Natural killer cell treated with Interleukin-12 subunit alpha and Interleukin-12 subunit beta and Interleukin-15 and Interleukin-18, amount 100 ng/mL, for 72 hours (primary cell): ENCODE measurements at regions not wholly inside any gene's neighbourhood (a gene's known extent, or its start where the extent isn't known, plus 50 kb on each side); places are given as distances from the start of the nearest gene placed in this dataset.

Experiments
- ATAC-seq, 2 donors: fragments of 150-1000 bp; cut with Tn5 transposase in 1 of 2; sonication (Bioruptor Pico), chemical (Tn5 transposase) in 1 of 2; 2 replicates each; pipeline ENCODE4 v1.10.0; 2021
- DNase-seq: peaks from one replicate; pipeline ENCODE4 v3.0.0; 2022; ENCODE audit warnings: low spot score
- H3K27ac Mint-ChIP-seq, 2 donors: 1 replicate in 1 of 2; 2 replicates in 1 of 2; pipeline ENCODE4 v1.8.0; 2022; ENCODE audit warnings: mixed read lengths in 2 of 2, mild to moderate bottlenecking in 1 of 2, moderate library complexity in 1 of 2
- H3K27me3 Mint-ChIP-seq, 2 donors: 1 replicate in 1 of 2; 2 replicates in 1 of 2; pipeline ENCODE4 v1.8.0; 2022; ENCODE audit warnings: mixed read lengths in 2 of 2
- H3K36me3 Mint-ChIP-seq: one replicate; pipeline ENCODE4 v1.8.0; 2022; ENCODE audit warnings: mixed read lengths
- H3K4me1 Mint-ChIP-seq, 2 donors: 1 replicate in 1 of 2; 2 replicates in 1 of 2; pipeline ENCODE4 v1.8.0; 2022; ENCODE audit warnings: low read depth in 2 of 2, mixed read lengths in 2 of 2, mild to moderate bottlenecking in 1 of 2
- H3K4me3 Mint-ChIP-seq: one replicate; pipeline ENCODE4 v1.8.0; 2022; ENCODE audit warnings: mixed read lengths
- H3K9me3 Mint-ChIP-seq: 2 replicates; pipeline ENCODE4 v1.8.0; 2022; ENCODE audit warnings: mixed read lengths

GRCh38 chr1:218646288-218646687 lies 301.2 kb downstream of the TGFB2 start:
- Mint-ChIP-seq H3K4me1 (no peaks in the 10 kb centered on the region), H3K27me3 (no peaks in the 10 kb centered on the region), H3K4me3 (no peak overlapping the region), H3K9me3 (peaks cover 29% of the 10 kb centered on the region), H3K36me3 (no peaks in the 10 kb centered on the region), H3K27ac (no peak overlapping the region)
- ATAC-seq = no peak
- no peak for DNase-seq

DNA sequence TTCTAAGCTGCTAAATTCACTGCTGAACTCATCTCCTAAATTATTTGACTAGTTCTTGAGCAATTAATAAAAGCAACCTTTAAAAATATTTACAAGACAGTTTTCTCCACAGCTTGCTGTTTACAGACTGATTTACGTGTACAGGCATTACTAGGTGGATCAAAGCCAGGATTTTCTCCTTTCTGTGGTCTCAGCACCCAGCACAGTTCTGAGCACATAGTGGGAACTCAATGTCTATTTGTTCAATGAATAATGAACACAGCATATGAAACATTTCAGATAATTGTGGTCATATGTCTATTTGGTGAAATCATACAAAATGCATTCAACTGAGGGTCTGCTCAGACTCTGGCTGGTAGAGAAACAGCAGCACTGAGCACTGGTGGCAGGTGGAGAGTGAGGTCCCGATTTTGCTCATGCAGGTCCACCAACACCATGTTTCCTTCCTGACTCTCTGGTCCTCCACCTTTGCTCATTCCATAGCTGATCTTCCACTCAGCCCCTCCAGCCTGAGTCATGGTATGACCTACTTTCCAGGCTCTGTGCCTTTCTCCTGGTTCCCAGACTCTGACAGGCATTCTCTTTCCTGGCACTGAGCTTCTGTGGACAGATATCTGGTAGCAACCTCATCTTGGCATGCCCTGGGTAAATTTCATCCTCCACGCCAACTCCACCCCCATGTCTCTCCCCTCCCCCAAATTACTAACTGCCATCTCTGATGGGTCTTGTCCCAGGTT lies 311.3 kb downstream of the TGFB2 start:
- ATAC-seq = no peak
- Mint-ChIP-seq H3K9me3 (peaks cover 17% of the 10 kb centered on the region), H3K4me1 (no peaks in the 10 kb centered on the region), H3K27ac (no peak overlapping the region), H3K36me3 (no peaks in the 10 kb centered on the region), H3K4me3 (no peak overlapping the region), H3K27me3 (no peaks in the 10 kb centered on the region)
- DNase-seq = no peak

- DNase-seq (no peak), ATAC-seq (no peak)
- peaks cover 11% of the 10 kb centered on the region for H3K9me3 Mint-ChIP-seq
- no peak overlapping the region for H3K4me3 Mint-ChIP-seq
- H3K4me1 Mint-ChIP-seq = no peaks in the 10 kb centered on the region
- H3K36me3 Mint-ChIP-seq = no peaks in the 10 kb centered on the region
- no peak overlapping the region for H3K27ac Mint-ChIP-seq
- H3K27me3 Mint-ChIP-seq = no peaks in the 10 kb centered on the region
Observed at GRCh38 chr1:218658269-218658668, 313.1 kb downstream of the TGFB2 start.

DNA sequence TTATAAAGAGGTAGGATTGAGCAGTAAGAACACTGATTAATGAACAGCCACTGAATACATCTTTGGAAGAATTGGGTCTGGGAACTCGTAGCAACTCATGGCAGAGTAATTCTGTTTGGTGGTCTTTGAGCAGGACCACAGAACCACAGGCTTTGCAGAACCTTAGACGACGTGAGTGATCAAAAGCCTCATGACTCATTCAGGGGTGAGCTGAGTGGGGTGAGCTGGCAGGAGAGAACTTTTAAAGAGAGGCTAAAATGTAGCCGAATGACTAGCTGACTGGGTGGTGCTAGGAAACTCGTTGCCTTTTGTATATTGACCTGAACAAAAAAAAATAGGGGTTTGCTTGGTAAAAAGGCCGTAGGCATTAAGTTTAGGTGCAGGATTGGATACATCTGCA lies 313.8 kb downstream of the TGFB2 start:
- DNase-seq (no peak), ATAC-seq (no peak)
- Mint-ChIP-seq H3K27ac (no peak overlapping the region), H3K4me1 (no peaks in the 10 kb centered on the region), H3K27me3 (no peaks in the 10 kb centered on the region), H3K36me3 (no peaks in the 10 kb centered on the region), H3K4me3 (no peak overlapping the region), H3K9me3 (peaks cover 9% of the 10 kb centered on the region)

GRCh38 chr1:218659911-218660677 lies 315.0 kb downstream of the TGFB2 start:
- peaks cover 11% of the 10 kb centered on the region for H3K9me3 Mint-ChIP-seq
- no peaks in the 10 kb centered on the region for H3K36me3 Mint-ChIP-seq
- ATAC-seq (no peak), DNase-seq (no peak)
- H3K4me3 Mint-ChIP-seq = no peak overlapping the region
- H3K27me3 Mint-ChIP-seq = no peaks in the 10 kb centered on the region
- H3K4me1 Mint-ChIP-seq = no peaks in the 10 kb centered on the region
- no peak overlapping the region for H3K27ac Mint-ChIP-seq

GRCh38 chr1:218660678-218661053 lies 315.5 kb downstream of the TGFB2 start:
- Mint-ChIP-seq H3K27me3 (no peaks in the 10 kb centered on the region), H3K27ac (no peak overlapping the region)

GRCh38 chr1:218661411-218661810 lies 316.3 kb downstream of the TGFB2 start:
- H3K4me3 Mint-ChIP-seq = no peak overlapping the region
- peaks cover 12% of the 10 kb centered on the region for H3K9me3 Mint-ChIP-seq
- H3K27me3 Mint-ChIP-seq = no peaks in the 10 kb centered on the region
- no peak overlapping the region for H3K27ac Mint-ChIP-seq
- DNase-seq (no peak), ATAC-seq (no peak)
- no peaks in the 10 kb centered on the region for H3K4me1 Mint-ChIP-seq
- H3K36me3 Mint-ChIP-seq = no peaks in the 10 kb centered on the region

More at GRCh38 chr1:218660678-218661053, 315.5 kb downstream of the TGFB2 start:
- Mint-ChIP-seq H3K36me3 (no peaks in the 10 kb centered on the region), H3K4me3 (no peak overlapping the region), H3K9me3 (peaks cover 11% of the 10 kb centered on the region), H3K4me1 (no peaks in the 10 kb centered on the region)
- no peak for ATAC-seq
- DNase-seq = no peak

GRCh38 chr1:218664385-218665170 lies 319.4 kb downstream of the TGFB2 start:
- H3K27ac Mint-ChIP-seq = no peak overlapping the region
- H3K4me1 Mint-ChIP-seq = no peaks in the 10 kb centered on the region
- H3K27me3 Mint-ChIP-seq = no peaks in the 10 kb centered on the region
- peaks cover 8% of the 10 kb centered on the region for H3K9me3 Mint-ChIP-seq
- no peak for DNase-seq
- H3K4me3 Mint-ChIP-seq = no peak overlapping the region
- ATAC-seq = no peak
- H3K36me3 Mint-ChIP-seq = no peaks in the 10 kb centered on the region

- Mint-ChIP-seq H3K36me3 (peaks cover under 1% of the 10 kb centered on the region), H3K27me3 (no peaks in the 10 kb centered on the region), H3K27ac (no peak overlapping the region), H3K4me3 (no peak overlapping the region), H3K4me1 (no peaks in the 10 kb centered on the region), H3K9me3 (peaks cover 10% of the 10 kb centered on the region)
- DNase-seq = no peak
- no peak for ATAC-seq
Observed at GRCh38 chr1:218665221-218665620, 320.1 kb downstream of the TGFB2 start.

- no peaks in the 10 kb centered on the region for H3K4me1 Mint-ChIP-seq
- peaks cover 4% of the 10 kb centered on the region for H3K36me3 Mint-ChIP-seq
- no peaks in the 10 kb centered on the region for H3K27me3 Mint-ChIP-seq
- no peak for DNase-seq
- peaks cover 13% of the 10 kb centered on the region for H3K9me3 Mint-ChIP-seq
- ATAC-seq = no peak
- H3K27ac Mint-ChIP-seq = no peak overlapping the region
- no peak overlapping the region for H3K4me3 Mint-ChIP-seq
Observed at GRCh38 chr1:218666263-218666662, 321.1 kb downstream of the TGFB2 start.

GRCh38 chr1:218667781-218668516 lies 322.8 kb downstream of the TGFB2 start:
- H3K36me3 Mint-ChIP-seq = peaks cover 4% of the 10 kb centered on the region
- H3K4me1 Mint-ChIP-seq = no peaks in the 10 kb centered on the region
- ATAC-seq (no peak), DNase-seq (no peak)
- H3K27ac Mint-ChIP-seq = no peak overlapping the region
- H3K27me3 Mint-ChIP-seq = no peaks in the 10 kb centered on the region
- peaks cover 13% of the 10 kb centered on the region for H3K9me3 Mint-ChIP-seq
- H3K4me3 Mint-ChIP-seq = no peak overlapping the region

DNA sequence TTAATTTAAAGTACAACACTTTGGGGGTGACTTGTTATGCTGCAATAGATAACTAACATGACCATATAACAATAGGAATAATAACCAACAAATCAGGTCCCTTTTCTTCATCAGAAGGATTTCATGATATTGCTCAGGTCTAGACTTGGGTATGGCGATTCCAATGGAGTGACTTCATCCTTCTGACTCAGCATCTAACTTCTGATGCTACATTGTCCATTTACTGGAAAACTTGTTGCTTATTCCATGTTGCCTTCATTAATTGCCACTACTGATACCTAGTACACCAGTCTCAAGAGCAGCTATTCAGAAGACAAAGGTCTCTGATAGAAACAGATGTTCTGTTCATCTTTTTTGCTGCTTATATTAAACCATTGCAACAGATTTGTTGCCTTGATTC lies 324.3 kb downstream of the TGFB2 start:
- DNase-seq (no peak), ATAC-seq (no peak)
- no peak overlapping the region for H3K27ac Mint-ChIP-seq
- peaks cover 4% of the 10 kb centered on the region for H3K36me3 Mint-ChIP-seq
- no peaks in the 10 kb centered on the region for H3K27me3 Mint-ChIP-seq
- H3K4me1 Mint-ChIP-seq = no peaks in the 10 kb centered on the region
- H3K9me3 Mint-ChIP-seq = peaks cover 10% of the 10 kb centered on the region
- H3K4me3 Mint-ChIP-seq = no peak overlapping the region

- peaks cover 4% of the 10 kb centered on the region for H3K36me3 Mint-ChIP-seq
- no peak overlapping the region for H3K27ac Mint-ChIP-seq
- no peak overlapping the region for H3K4me3 Mint-ChIP-seq
- H3K27me3 Mint-ChIP-seq = no peaks in the 10 kb centered on the region
- no peak for DNase-seq
- ATAC-seq = no peak
- peaks cover 5% of the 10 kb centered on the region for H3K9me3 Mint-ChIP-seq
- H3K4me1 Mint-ChIP-seq = no peaks in the 10 kb centered on the region
Observed at GRCh38 chr1:218670875-218671274, 325.7 kb downstream of the TGFB2 start.
